ENCODE measurements at regions not wholly inside any gene's neighbourhood (a gene's known extent, or its start where the extent isn't known, plus 50 kb on each side); places are given as distances from the start of the nearest gene placed in this dataset.

- TF ChIP-seq CTCF (IDR thresholded peaks at IDR 0.05 in 4 of 5, conservative IDR thresholded peaks at IDR 0.05 in 1 of 5) (no peak), POLR2A (IDR thresholded peaks at IDR 0.05) (no peak)
These were observed 397.1 kb upstream of the CFAP20DC start for GRCh38 chr3:59446775-59447465.

Measured in gastrocnemius medialis (tissue), 4 donors.